ENCODE measurements at regions not wholly inside any gene's neighbourhood (a gene's known extent, or its start where the extent isn't known, plus 50 kb on each side); places are given as distances from the start of the nearest gene placed in this dataset.

DNA sequence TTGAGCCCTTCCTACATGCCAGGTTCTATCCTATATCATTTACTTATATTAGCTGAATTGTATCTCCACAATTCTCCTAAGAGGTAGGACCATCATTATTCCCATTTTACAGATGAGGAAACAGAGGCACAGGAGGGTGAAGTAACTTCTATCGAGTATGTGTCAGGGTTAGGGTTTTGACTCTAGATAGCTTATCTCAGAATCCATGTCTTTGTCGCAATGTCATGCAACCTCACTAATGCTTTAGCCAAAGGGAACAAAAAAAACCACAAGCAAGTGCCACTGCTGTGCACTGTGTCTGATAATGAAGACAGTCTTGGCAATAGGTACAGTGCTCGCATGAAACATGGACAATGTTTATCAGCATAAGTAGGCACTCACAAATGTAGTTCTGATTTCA is 95.4 kb upstream of the CLDN14 start:
- no peak overlapping the region for H3K4me3 ChIP-seq (ENCODE audit: low read depth, low read length)
- DNase-seq (ENCODE audit: low read depth): no peak
- TF ChIP-seq CTCF (IDR thresholded peaks at IDR 0.05; ENCODE audit: insufficient read depth, low read depth, low read length, missing control alignments): no peak

DNA sequence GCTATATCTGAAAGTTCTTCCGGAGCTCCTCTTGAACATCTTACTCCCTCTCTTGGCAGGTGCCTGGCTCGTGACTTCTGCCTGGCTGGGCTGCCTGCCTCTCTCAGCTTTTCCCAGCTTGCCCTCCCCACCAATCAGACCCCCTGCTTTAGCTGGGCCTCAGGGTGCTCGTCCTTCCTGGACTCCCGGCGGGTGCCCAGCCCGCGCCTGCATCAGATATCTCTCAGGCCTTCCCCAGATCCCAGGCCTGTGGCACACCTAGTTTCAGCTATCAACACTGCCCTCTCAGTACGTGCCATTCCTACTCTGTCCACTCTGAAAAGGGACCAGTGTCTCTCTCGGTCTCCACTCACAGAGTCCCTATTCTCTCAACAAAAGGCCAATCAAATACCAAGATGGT is 96.5 kb upstream of the CLDN14 start:
- no peak for TF ChIP-seq CTCF (IDR thresholded peaks at IDR 0.05; ENCODE audit: insufficient read depth, low read depth, low read length, missing control alignments)
- H3K4me3 ChIP-seq (ENCODE audit: low read depth, low read length): no peak overlapping the region
- no peak for DNase-seq (ENCODE audit: low read depth)

GRCh38 chr21:36579898-36580297 is 100.0 kb upstream of the CLDN14 start:
- no peak for DNase-seq (ENCODE audit: low read depth)
- TF ChIP-seq CTCF (IDR thresholded peaks at IDR 0.05; ENCODE audit: insufficient read depth, low read depth, low read length, missing control alignments): no peak
- H3K4me3 ChIP-seq (ENCODE audit: low read depth, low read length): no peak overlapping the region

GRCh38 chr21:36582271-36582670 is 102.3 kb upstream of the CLDN14 start:
- no peak overlapping the region for H3K4me3 ChIP-seq (ENCODE audit: low read depth, low read length)
- DNase-seq (ENCODE audit: low read depth): peak; percentile 36
- TF ChIP-seq CTCF (IDR thresholded peaks at IDR 0.05; ENCODE audit: insufficient read depth, low read depth, low read length, missing control alignments): no peak

DNA sequence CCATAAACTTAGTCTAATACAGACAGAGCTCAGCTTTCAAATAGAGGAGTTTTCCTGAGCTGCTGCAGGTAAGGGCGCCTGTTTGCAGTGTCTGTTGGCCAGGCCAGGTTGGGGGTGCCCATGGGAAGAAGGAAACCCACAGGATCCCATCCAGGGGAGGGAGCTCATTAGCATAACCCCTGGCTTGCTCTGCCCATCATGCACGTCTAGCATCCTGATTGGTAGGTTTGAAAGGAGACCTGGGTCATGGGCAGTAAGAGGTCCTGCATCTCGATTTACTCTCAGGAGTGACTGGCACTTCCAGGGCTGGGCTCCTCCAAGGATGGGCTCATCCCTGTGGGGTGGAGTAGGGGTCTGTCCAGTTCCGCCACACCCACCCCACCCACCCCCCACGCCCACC is 103.7 kb upstream of the CLDN14 start:
- no peak for TF ChIP-seq CTCF (IDR thresholded peaks at IDR 0.05; ENCODE audit: insufficient read depth, low read depth, low read length, missing control alignments)
- no peak for DNase-seq (ENCODE audit: low read depth)
- H3K4me3 ChIP-seq (ENCODE audit: low read depth, low read length): no peak overlapping the region

GRCh38 chr21:36584980-36585940 is 105.3 kb upstream of the CLDN14 start:
- DNase-seq (ENCODE audit: low read depth): peak; percentile 29

More at GRCh38 chr21:36584980-36585940, 105.3 kb upstream of the CLDN14 start:
- TF ChIP-seq CTCF (IDR thresholded peaks at IDR 0.05; ENCODE audit: insufficient read depth, low read depth, low read length, missing control alignments): no peak
- no peak overlapping the region for H3K4me3 ChIP-seq (ENCODE audit: low read depth, low read length)
